ENCODE measurements at regions not wholly inside any gene's neighbourhood (a gene's known extent, or its start where the extent isn't known, plus 50 kb on each side); places are given as distances from the start of the nearest gene placed in this dataset.

DNA sequence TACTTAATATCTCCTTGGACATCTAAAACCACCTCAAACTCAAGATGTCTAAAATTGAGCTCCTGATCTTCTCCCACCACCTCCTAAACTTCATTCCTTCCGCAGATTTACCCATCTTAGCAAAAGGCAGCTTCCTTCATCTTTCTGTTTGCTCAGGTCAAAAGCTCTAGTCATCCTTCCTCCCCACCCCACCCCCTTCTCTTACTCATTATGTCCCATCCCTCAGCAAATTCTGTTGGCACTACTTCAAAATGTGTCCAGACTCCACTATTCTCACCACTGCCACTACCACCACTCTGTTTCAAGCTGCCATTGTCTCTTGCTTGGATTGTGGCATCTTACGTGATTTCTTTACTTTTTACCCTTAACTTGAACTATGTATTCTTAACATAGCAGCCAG is 59.2 kb upstream of the ZDHHC17 start:
- H3K27ac ChIP-seq: no peak overlapping the region
- TF ChIP-seq, protein P1, sequence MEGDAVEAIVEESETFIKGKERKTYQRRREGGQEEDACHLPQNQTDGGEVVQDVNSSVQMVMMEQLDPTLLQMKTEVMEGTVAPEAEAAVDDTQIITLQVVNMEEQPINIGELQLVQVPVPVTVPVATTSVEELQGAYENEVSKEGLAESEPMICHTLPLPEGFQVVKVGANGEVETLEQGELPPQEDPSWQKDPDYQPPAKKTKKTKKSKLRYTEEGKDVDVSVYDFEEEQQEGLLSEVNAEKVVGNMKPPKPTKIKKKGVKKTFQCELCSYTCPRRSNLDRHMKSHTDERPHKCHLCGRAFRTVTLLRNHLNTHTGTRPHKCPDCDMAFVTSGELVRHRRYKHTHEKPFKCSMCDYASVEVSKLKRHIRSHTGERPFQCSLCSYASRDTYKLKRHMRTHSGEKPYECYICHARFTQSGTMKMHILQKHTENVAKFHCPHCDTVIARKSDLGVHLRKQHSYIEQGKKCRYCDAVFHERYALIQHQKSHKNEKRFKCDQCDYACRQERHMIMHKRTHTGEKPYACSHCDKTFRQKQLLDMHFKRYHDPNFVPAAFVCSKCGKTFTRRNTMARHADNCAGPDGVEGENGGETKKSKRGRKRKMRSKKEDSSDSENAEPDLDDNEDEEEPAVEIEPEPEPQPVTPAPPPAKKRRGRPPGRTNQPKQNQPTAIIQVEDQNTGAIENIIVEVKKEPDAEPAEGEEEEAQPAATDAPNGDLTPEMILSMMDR (conservative IDR thresholded peaks at IDR 0.05): no peak

DNA sequence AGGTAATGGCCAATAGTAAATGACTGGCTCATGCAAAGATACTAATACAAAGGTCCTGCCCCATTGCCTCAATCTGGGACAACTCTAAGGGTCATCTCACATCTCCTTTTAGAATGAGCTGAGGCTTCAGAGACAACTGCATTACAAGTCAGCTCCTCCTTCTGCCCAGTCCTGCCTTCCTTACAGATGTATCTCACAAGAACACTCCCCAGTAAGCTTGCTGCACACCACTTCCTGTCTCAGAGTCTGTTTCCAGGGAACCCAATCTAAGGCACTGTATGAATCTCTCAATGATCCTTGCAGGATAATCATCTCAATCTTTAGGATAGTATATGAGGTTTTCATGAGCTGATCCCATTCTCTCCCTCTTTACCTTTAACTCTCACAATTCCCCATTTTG is 57.8 kb upstream of the ZDHHC17 start:
- H3K27ac ChIP-seq: no peak overlapping the region

DNA sequence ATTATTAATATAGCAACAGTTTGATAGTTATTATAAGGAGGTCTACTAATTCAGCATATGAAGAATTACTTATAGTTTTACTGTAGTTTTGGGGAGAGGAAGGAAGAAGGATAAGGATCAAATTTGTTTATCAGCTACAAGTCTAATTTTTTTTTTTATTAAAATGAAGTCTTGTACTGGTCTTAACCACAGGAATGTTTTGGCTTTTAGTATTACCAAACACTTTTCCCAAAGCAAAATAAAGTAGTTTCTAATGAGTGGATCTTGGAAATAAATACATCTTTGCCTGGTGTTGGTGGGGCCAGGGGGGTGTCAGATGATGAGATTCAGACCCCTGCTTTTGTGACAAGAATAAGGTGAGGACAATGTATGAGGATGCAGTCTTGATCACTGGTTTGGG is 57.2 kb upstream of the ZDHHC17 start:
- H3K27ac ChIP-seq: no peak overlapping the region
- TF ChIP-seq, protein P1 (conservative IDR thresholded peaks at IDR 0.05): no peak

More for the DNA sequence above, 57.8 kb upstream of the ZDHHC17 start:
- TF ChIP-seq, protein P1 (conservative IDR thresholded peaks at IDR 0.05): no peak

DNA sequence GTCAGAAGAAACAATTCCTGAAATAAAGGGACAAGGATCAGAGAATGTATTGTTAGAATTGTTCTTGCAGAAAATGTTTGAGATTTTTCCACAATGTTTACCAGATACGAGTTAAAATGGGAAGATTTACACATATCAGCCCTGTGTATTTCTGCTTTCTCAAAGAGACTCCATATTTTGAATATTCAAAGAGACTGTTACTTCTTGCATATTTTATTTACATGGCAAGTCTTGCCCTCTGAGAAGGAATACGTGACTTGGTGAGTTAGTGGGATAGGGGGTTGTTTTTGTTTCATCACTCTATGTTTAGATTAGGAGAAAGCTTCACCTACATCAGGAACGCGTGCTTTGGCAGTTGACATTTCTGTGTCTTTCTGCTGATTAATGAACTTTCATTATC is 56.1 kb upstream of the ZDHHC17 start:
- H3K27ac ChIP-seq: peak overlapping the region; percentile 78
- TF ChIP-seq, protein P1 (conservative IDR thresholded peaks at IDR 0.05): no peak

DNA sequence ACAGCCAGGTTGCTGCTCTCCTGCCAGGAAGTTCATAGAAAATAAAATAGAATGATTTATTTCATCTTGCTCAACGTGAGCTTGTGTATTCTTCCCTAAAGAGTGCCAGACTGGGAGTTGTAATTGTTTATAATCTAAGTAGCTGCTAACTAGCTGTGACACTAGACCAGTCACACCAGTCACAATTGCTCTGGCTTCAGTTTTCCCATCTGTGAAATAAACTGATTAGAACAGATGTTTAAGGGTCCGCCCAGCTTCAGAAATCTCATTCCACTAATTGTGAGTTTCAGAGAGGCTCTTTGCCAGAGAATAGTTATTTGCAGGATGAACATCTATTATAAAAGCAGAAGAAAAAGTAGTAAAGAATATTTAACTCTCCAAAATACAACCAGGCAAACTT is 55.6 kb upstream of the ZDHHC17 start:
- H3K27ac ChIP-seq: peak overlapping the region; percentile 78
- TF ChIP-seq, protein P1 (conservative IDR thresholded peaks at IDR 0.05): no peak

DNA sequence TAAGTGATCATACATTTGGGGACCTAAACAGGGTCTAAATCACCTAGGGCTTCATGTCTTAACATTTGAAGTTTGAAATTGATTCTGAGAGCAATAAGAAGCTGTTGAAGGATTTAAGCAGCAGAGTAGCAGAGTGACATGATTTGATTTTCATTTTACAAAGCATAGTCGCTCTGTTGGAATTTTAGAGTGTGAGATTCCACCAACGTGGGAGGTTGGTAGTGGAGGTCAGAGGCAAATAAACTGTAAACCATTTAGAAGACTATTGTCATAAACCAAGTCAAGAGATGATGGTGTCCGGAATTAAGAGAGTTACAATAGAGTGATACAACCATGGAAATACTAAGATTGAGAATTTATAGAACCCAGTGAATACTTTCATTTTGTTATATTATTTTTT is 52.7 kb upstream of the ZDHHC17 start:
- H3K27ac ChIP-seq: no peak overlapping the region
- TF ChIP-seq, protein P1 (conservative IDR thresholded peaks at IDR 0.05): no peak

DNA sequence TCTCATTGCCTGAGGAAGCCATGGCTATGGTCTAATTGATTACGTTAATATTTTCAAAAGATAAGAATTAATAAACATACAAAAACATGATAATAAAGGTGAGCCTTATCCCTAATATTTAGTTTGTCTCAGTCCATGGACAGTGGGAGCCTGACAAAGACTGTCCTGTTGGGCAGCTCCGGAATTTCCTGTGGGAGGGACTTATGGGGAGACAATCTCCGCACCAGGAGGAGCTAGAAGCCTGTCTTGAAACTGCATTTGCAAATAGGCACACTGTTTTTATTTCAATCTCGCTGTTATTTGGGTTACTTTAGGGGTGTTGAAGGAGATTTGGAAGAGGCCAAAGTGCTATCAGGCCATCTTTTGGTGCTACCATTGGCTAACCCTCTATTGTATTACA is 50.8 kb upstream of the ZDHHC17 start:
- TF ChIP-seq, protein P1 (conservative IDR thresholded peaks at IDR 0.05): no peak
- no peak overlapping the region for H3K27ac ChIP-seq

DNA sequence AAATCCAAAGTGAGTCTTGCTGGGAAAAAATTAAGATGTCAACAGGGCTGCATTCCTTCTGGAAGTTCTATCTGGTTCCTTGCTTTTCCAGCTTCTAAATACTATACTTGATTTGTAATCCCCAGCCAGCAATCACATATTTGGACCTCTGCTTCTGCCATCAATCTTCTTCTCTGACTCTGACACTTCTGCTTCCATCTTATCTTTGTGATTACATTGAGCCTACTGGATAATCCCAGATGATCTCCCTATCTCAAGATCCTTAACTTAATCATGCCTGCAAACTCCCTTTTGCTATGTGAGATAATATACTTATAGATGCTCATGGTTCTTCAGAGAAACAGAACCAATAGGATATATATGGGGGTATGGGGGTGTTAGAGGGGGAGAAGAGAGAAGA is 49.9 kb upstream of the ZDHHC17 start:
- TF ChIP-seq, protein P1 (conservative IDR thresholded peaks at IDR 0.05): no peak
- H3K27ac ChIP-seq: no peak overlapping the region

Measured in VCaP (cell line).